NCI-H2196 treated with DMSO at 0.1 percent for 48 hours (cell line): ENCODE measurements at regions not wholly inside any gene's neighbourhood (a gene's known extent, or its start where the extent isn't known, plus 50 kb on each side); places are given as distances from the start of the nearest gene placed in this dataset.
"Not testable (repeated sequence)": the region's sequence is repeated elsewhere in the genome, so short reads cannot be mapped to it uniquely, and the experiment has no call there.

Source experiments
- DNase-seq: peaks from one replicate; lab custom pipeline; 2025; ENCODE audit not compliant: unreplicated experiment; lab: John Stamatoyannopoulos, UW

- no peak for DNase-seq
These were observed 811.9 kb upstream of the PCDH7 start for GRCh38 chr4:29908276-29908675.

GRCh38 chr4:29927895-29928294 lies 792.3 kb upstream of the PCDH7 start:
- DNase-seq = no peak

- DNase-seq = no peak
These were observed 771.7 kb upstream of the PCDH7 start for GRCh38 chr4:29948451-29948850.

GRCh38 chr4:29948858-29949257 lies 771.3 kb upstream of the PCDH7 start:
- no peak for DNase-seq

- no peak for DNase-seq
These were observed 753.8 kb upstream of the PCDH7 start for GRCh38 chr4:29966386-29966785.

- no peak for DNase-seq
These were observed 749.5 kb upstream of the PCDH7 start for GRCh38 chr4:29970626-29971025.

GRCh38 chr4:29972121-29972520 lies 748.0 kb upstream of the PCDH7 start:
- no peak for DNase-seq

- DNase-seq = peak; percentile 2
These were observed 736.3 kb upstream of the PCDH7 start for GRCh38 chr4:29983890-29984289.

- DNase-seq = no peak
These were observed 718.5 kb upstream of the PCDH7 start for GRCh38 chr4:30001628-30002027.

GRCh38 chr4:30002341-30002740 lies 717.8 kb upstream of the PCDH7 start:
- no peak for DNase-seq

GRCh38 chr4:30005995-30006394 lies 714.2 kb upstream of the PCDH7 start:
- no peak for DNase-seq

GRCh38 chr4:30024526-30024925 lies 695.6 kb upstream of the PCDH7 start:
- DNase-seq = no peak

- no peak for DNase-seq
These were observed 691.3 kb upstream of the PCDH7 start for GRCh38 chr4:30028826-30029225.

GRCh38 chr4:30056016-30056766 lies 664.0 kb upstream of the PCDH7 start:
- DNase-seq = no peak

GRCh38 chr4:30068234-30068633 lies 651.9 kb upstream of the PCDH7 start:
- DNase-seq = no peak

GRCh38 chr4:30073011-30073710 lies 647.0 kb upstream of the PCDH7 start:
- DNase-seq = no peak

GRCh38 chr4:30092420-30093128 lies 627.6 kb upstream of the PCDH7 start:
- DNase-seq = not testable (repeated sequence)

- no peak for DNase-seq
These were observed 625.3 kb upstream of the PCDH7 start for GRCh38 chr4:30094887-30095286.

GRCh38 chr4:30103455-30103854 lies 616.7 kb upstream of the PCDH7 start:
- DNase-seq = no peak

- DNase-seq = no peak
These were observed 603.8 kb upstream of the PCDH7 start for GRCh38 chr4:30116401-30116800.

- no peak for DNase-seq
These were observed 602.7 kb upstream of the PCDH7 start for GRCh38 chr4:30117433-30117832.

GRCh38 chr4:30122711-30123110 lies 597.5 kb upstream of the PCDH7 start:
- no peak for DNase-seq
